Epithelial cell of esophagus (primary cell): ENCODE measurements at regions not wholly inside any gene's neighbourhood (a gene's known extent, or its start where the extent isn't known, plus 50 kb on each side); places are given as distances from the start of the nearest gene placed in this dataset.

ENCODE experiments used
- DNase-seq: peaks from one replicate; pipeline ENCODE4 v3.0.0; 2010; ENCODE audit warnings: low read depth
- H3K4me3 ChIP-seq: 2 replicates; pipeline ENCODE4 v1.5.1; 2011; ENCODE audit warnings: mild to moderate bottlenecking, low read length, control low read depth
- CTCF ChIP-seq: IDR thresholded peaks from 2 replicates; pipeline ENCODE4 v1.5.1; 2011; ENCODE audit warnings: low read depth, mild to moderate bottlenecking, low read length, control low read depth, inconsistent platforms; ENCODE audit not compliant: insufficient read depth; ENCODE audit errors: missing control alignments

- no peak overlapping the region for H3K4me3 ChIP-seq
- TF ChIP-seq CTCF = no peak
- peak; percentile 69 for DNase-seq
These were observed 380.9 kb downstream of the SOX9 start for GRCh38 chr17:72501404-72502370.

- TF ChIP-seq CTCF = no peak
- DNase-seq = peak; percentile 64
- no peak overlapping the region for H3K4me3 ChIP-seq
These were observed 381.8 kb downstream of the SOX9 start for GRCh38 chr17:72502371-72503341.

- no peak for TF ChIP-seq CTCF
- no peak for DNase-seq
- H3K4me3 ChIP-seq = no peak overlapping the region
These were observed 382.7 kb downstream of the SOX9 start for GRCh38 chr17:72503556-72503955.

- no peak overlapping the region for H3K4me3 ChIP-seq
- no peak for DNase-seq
- no peak for TF ChIP-seq CTCF
These were observed 384.0 kb downstream of the SOX9 start for GRCh38 chr17:72504783-72505182.

- no peak for TF ChIP-seq CTCF
- H3K4me3 ChIP-seq = no peak overlapping the region
- DNase-seq = no peak
These were observed 386.0 kb downstream of the SOX9 start for GRCh38 chr17:72506773-72507172.

- no peak for DNase-seq
These were observed 386.6 kb downstream of the SOX9 start for GRCh38 chr17:72507370-72507769.

More at GRCh38 chr17:72507370-72507769, 386.6 kb downstream of the SOX9 start:
- no peak for TF ChIP-seq CTCF
- no peak overlapping the region for H3K4me3 ChIP-seq
